Brain pericyte (primary cell): ENCODE measurements at regions not wholly inside any gene's neighbourhood (a gene's known extent, or its start where the extent isn't known, plus 50 kb on each side); places are given as distances from the start of the nearest gene placed in this dataset.
A peak's percentile ranks its signal among the peaks of the same experiment; 100 is the strongest.

Experiments used
- DNase-seq: peaks from one replicate; pipeline ENCODE4 v3.0.0-alpha.2; 2012; ENCODE audit warnings: low read depth, low spot score

GRCh38 chr22:19621373-19622060 lies 92.8 kb upstream of the SEPTIN5 start:
- DNase-seq: no peak

- DNase-seq: no peak
These were observed 92.3 kb upstream of the SEPTIN5 start for GRCh38 chr22:19622061-19622441.

- DNase-seq: no peak
These were observed 88.8 kb upstream of the SEPTIN5 start for GRCh38 chr22:19625331-19626041.

- DNase-seq: no peak
These were observed 88.2 kb upstream of the SEPTIN5 start for GRCh38 chr22:19626042-19626587.

GRCh38 chr22:19626666-19627065 lies 87.6 kb upstream of the SEPTIN5 start:
- DNase-seq: no peak

GRCh38 chr22:19628038-19628776 lies 86.1 kb upstream of the SEPTIN5 start:
- no peak for DNase-seq

- DNase-seq: no peak
These were observed 85.0 kb upstream of the SEPTIN5 start for GRCh38 chr22:19629331-19629719.

- DNase-seq: peak; percentile 26
These were observed 84.4 kb upstream of the SEPTIN5 start for GRCh38 chr22:19629720-19630419.

- no peak for DNase-seq
These were observed 83.7 kb upstream of the SEPTIN5 start for GRCh38 chr22:19630614-19631013.

- DNase-seq: no peak
These were observed 82.2 kb upstream of the SEPTIN5 start for GRCh38 chr22:19631899-19632667.

GRCh38 chr22:19632668-19633148 lies 81.6 kb upstream of the SEPTIN5 start:
- DNase-seq: no peak

GRCh38 chr22:19634226-19634975 lies 79.9 kb upstream of the SEPTIN5 start:
- no peak for DNase-seq

- no peak for DNase-seq
These were observed 78.7 kb upstream of the SEPTIN5 start for GRCh38 chr22:19635644-19636043.

- no peak for DNase-seq
These were observed 77.5 kb upstream of the SEPTIN5 start for GRCh38 chr22:19636696-19637407.

GRCh38 chr22:19637408-19638281 lies 76.7 kb upstream of the SEPTIN5 start:
- no peak for DNase-seq

GRCh38 chr22:19638282-19639015 lies 75.9 kb upstream of the SEPTIN5 start:
- no peak for DNase-seq

GRCh38 chr22:19639610-19640135 lies 74.6 kb upstream of the SEPTIN5 start:
- no peak for DNase-seq

GRCh38 chr22:19640306-19640705 lies 74.0 kb upstream of the SEPTIN5 start:
- no peak for DNase-seq
